Mammary epithelial cell (primary cell): ENCODE measurements at regions not wholly inside any gene's neighbourhood (a gene's known extent, or its start where the extent isn't known, plus 50 kb on each side); places are given as distances from the start of the nearest gene placed in this dataset.

Experiments used
- EZH2 ChIP-seq: IDR thresholded peaks from 2 replicates; pipeline ENCODE4 v1.6.1; 2012; ENCODE audit warnings: low read length, inconsistent platforms, borderline replicate concordance
- TF ChIP-seq, protein P1 (sequence below), 2 donors: IDR thresholded peaks in 1 of 2; conservative IDR thresholded peaks in 1 of 2; 2 replicates each; pipeline ENCODE4 v1.5.1; 2011 to 2012; ENCODE audit warnings: inconsistent platforms in 2 of 2, low read length in 2 of 2, mild to moderate bottlenecking in 2 of 2, control low read depth in 1 of 2, low read depth in 1 of 2; ENCODE audit not compliant: insufficient read depth in 1 of 2; ENCODE audit errors: extremely low read depth in 1 of 2

- TF ChIP-seq, protein P1, sequence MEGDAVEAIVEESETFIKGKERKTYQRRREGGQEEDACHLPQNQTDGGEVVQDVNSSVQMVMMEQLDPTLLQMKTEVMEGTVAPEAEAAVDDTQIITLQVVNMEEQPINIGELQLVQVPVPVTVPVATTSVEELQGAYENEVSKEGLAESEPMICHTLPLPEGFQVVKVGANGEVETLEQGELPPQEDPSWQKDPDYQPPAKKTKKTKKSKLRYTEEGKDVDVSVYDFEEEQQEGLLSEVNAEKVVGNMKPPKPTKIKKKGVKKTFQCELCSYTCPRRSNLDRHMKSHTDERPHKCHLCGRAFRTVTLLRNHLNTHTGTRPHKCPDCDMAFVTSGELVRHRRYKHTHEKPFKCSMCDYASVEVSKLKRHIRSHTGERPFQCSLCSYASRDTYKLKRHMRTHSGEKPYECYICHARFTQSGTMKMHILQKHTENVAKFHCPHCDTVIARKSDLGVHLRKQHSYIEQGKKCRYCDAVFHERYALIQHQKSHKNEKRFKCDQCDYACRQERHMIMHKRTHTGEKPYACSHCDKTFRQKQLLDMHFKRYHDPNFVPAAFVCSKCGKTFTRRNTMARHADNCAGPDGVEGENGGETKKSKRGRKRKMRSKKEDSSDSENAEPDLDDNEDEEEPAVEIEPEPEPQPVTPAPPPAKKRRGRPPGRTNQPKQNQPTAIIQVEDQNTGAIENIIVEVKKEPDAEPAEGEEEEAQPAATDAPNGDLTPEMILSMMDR (conservative IDR thresholded peaks at IDR 0.05 in 1 of 2, IDR thresholded peaks at IDR 0.05 in 1 of 2; ENCODE audit: extremely low read depth in 1 of 2, insufficient read depth in 1 of 2, low read depth in 1 of 2, low read length in 2 of 2): no peak
- TF ChIP-seq EZH2: no peak
Observed at GRCh38 chr5:128825826-128826225, 139.5 kb upstream of the SLC27A6 start.
